ENCODE measurements at regions not wholly inside any gene's neighbourhood (a gene's known extent, or its start where the extent isn't known, plus 50 kb on each side); places are given as distances from the start of the nearest gene placed in this dataset.

- TF ChIP-seq CTCF (conservative IDR thresholded peaks at IDR 0.05; ENCODE audit: low read depth, low read length) (no peak), EZH2 (IDR thresholded peaks at IDR 0.05; ENCODE audit: borderline replicate concordance, low read depth, low read length, poor library complexity, severe bottlenecking) (no peak)
These were observed 193.2 kb downstream of the LNPK start for GRCh38 chr2:175808858-175809257.

Measured in A673 (cell line).